ENCODE measurements at regions not wholly inside any gene's neighbourhood (a gene's known extent, or its start where the extent isn't known, plus 50 kb on each side); places are given as distances from the start of the nearest gene placed in this dataset.

DNA sequence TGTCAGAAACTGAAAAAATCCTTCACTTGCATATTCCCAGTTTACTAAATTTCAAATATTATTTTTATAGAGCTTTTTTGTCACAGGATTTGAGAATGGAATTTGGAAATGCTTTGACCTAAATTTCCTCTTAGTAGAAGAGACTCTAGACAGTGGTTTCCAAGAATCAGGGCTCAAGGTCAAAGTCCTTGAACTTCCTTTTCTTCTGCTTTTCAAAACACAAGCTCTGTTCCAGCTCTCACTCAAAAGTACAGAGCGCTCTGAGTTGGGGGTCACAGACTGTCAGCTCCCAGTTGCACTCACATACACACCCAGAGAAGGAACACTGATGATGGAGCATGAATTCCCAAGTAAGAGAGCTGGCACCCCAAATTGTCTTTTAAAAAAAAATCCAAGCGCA lies 394.2 kb downstream of the MLLT3 start:
- TF ChIP-seq, protein P1, sequence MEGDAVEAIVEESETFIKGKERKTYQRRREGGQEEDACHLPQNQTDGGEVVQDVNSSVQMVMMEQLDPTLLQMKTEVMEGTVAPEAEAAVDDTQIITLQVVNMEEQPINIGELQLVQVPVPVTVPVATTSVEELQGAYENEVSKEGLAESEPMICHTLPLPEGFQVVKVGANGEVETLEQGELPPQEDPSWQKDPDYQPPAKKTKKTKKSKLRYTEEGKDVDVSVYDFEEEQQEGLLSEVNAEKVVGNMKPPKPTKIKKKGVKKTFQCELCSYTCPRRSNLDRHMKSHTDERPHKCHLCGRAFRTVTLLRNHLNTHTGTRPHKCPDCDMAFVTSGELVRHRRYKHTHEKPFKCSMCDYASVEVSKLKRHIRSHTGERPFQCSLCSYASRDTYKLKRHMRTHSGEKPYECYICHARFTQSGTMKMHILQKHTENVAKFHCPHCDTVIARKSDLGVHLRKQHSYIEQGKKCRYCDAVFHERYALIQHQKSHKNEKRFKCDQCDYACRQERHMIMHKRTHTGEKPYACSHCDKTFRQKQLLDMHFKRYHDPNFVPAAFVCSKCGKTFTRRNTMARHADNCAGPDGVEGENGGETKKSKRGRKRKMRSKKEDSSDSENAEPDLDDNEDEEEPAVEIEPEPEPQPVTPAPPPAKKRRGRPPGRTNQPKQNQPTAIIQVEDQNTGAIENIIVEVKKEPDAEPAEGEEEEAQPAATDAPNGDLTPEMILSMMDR (IDR thresholded peaks at IDR 0.05): no peak
- ATAC-seq (ENCODE audit: low FRiP score): no peak

DNA sequence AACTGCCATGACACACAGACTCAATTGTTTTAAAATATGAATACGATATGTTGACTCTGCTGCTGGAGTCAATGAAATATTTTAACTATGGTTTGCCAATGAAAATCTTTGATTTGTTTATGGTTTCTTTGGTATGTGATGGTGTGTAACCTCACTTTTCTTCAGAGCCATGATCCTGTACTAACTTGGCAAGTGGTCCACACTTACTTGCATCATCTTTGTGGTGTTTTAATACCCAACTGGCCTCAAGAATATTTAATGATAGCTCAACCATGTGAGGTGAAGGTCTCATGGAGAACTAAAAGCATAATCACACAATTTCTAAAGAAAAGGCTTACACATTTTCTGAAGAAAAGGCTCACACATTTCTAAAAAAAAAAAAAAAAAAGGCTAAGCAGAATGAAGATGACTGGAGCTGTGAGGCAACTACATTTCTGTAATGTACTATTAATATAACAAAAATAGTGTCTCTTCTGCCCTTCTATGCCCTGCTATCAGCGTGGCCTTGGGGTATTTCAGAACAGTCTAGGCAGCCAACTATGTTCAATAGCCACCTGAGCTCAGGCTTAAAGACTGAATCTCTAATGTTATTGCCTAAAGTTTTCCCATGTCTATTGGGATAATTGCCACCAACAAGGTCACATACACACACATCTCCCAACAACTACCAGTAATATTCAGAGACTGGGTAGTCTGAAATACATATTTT lies 395.0 kb downstream of the MLLT3 start:
- TF ChIP-seq, protein P1 (IDR thresholded peaks at IDR 0.05): no peak
- ATAC-seq (ENCODE audit: low FRiP score) (no peak), DNase-seq (ENCODE audit: low spot score) (no peak)

More for the DNA sequence above, 394.2 kb downstream of the MLLT3 start:
- DNase-seq (ENCODE audit: low spot score): no peak

DNA sequence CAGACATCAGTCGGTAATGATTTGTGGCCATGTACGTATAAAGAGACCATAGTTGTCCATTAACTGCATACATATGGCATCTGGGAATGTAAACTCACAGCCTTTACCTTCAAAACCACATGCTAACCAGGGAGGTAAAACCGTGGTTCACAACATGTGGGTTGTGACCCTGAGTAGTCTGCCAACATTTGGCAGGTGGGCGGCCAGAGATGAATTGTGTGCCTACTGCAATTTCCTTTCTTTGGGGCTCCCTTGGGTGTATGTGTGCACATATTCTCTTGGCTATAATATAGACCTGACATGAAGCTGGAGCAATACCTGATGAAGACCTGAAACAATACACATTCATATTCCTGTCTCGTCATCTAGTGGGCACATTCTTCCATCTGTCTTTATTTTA lies 396.0 kb downstream of the MLLT3 start:
- DNase-seq (ENCODE audit: low spot score) (no peak), ATAC-seq (ENCODE audit: low FRiP score) (no peak)
- TF ChIP-seq, protein P1 (IDR thresholded peaks at IDR 0.05): no peak

DNA sequence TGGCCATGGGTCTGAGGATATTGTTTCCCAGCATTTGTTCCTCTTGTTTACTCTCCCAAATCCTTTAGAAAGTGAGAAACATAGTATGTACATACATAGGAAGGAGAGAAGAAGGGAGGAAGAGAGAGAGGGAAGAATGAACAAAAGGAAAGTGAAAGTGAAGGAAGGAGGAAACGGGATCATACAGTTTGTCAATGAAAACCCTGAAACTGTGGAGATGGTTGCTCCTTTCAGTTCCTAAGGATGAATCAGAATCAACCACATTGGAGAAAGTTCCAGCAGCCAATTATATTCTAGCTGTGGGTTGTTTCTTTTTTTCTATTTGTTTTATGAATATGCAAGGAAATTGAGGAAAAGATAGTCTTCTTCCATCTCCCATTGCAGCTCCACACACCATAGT lies 396.5 kb downstream of the MLLT3 start:
- TF ChIP-seq, protein P1 (IDR thresholded peaks at IDR 0.05): no peak
- no peak for ATAC-seq (ENCODE audit: low FRiP score)
- no peak for DNase-seq (ENCODE audit: low spot score)

DNA sequence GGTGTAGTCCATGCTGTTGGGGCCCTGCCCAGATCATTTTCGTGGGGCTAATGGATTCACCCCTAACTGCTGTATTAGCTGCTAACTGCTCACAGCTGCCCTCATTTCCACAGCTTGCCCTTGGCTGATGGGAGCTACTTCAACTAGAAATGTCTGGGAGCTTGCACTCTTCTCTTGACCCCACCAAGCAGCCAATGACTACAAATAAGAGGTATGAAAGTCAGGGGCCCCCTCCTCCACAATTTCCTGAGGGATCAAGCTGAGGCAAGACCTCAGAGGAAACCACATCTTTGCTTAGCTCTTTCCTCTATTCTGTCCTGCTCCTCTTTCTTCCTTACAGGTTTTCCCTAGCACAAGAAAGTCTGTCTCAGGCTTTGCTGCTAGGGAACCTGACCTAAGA lies 397.5 kb downstream of the MLLT3 start:
- DNase-seq (ENCODE audit: low spot score): no peak
- TF ChIP-seq, protein P1 (IDR thresholded peaks at IDR 0.05): no peak
- no peak for ATAC-seq (ENCODE audit: low FRiP score)

DNA sequence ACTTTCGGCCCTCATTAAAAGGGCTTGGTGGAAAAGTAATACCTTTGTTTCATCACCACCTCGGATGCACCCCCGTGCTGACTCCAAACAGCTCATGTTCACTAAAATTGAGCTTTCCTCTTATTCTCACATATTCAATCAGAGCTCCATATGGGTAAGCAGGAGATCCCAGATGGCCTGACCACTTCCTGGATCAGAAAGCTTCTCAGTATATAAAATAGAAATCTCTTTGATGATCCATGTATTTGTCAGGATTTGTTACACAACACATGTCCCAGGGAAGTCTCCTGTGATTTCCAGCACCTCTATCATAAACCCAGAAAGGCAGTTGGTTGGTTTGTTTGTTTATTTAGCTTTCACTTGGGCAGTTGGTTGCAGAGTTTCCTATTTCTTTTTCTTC lies 402.0 kb downstream of the MLLT3 start:
- DNase-seq (ENCODE audit: low spot score) (no peak), ATAC-seq (ENCODE audit: low FRiP score) (no peak)
- TF ChIP-seq, protein P1 (IDR thresholded peaks at IDR 0.05): no peak

DNA sequence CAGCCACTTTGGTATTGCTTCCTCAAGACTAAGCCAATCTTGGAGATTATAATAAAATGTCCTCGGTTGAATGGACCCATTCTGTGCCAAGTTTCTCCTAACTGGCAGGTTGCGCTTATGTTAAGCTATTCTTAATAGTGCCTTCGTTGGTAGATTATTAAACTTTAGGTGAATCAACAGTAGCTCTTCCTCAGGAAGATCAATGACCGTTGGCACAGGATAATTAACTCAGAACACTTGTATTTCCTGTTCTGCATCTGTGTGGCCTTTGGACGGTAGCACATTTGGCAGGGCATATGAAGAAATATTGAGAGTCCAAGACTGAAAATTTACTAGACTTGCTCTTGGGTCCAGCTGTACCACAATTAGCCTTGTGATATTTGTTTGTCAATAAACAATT lies 402.9 kb downstream of the MLLT3 start:
- TF ChIP-seq, protein P1 (IDR thresholded peaks at IDR 0.05): no peak
- ATAC-seq (ENCODE audit: low FRiP score): no peak
- DNase-seq (ENCODE audit: low spot score): no peak
